ENCODE measurements at regions not wholly inside any gene's neighbourhood (a gene's known extent, or its start where the extent isn't known, plus 50 kb on each side); places are given as distances from the start of the nearest gene placed in this dataset.

GRCh38 chr14:101066826-101067510, 163.4 kb upstream of the RTL1 start:
- Histone ChIP-seq H3F3A (ENCODE audit: insufficient read depth, low read length) (no peaks in the 10 kb centered on the region), H3K4me2 (ENCODE audit: low read depth, low read length) (no peak overlapping the region), H3K4me1 (ENCODE audit: low read length) (no peaks in the 10 kb centered on the region), H3K36me3 (replicated peaks; ENCODE audit: insufficient read depth, low read length) (no peaks in the 10 kb centered on the region), H3K27ac (ENCODE audit: low read length) (no peak overlapping the region), H3K27me3 (replicated peaks; ENCODE audit: insufficient read depth, low read length) (peaks cover 73% of the 10 kb centered on the region), H4K20me1 (ENCODE audit: insufficient read depth, low read length) (no peaks in the 10 kb centered on the region), H3K9ac (ENCODE audit: low read length) (no peak overlapping the region), H3K9me3 (replicated peaks; ENCODE audit: insufficient read depth, low read length) (no peaks in the 10 kb centered on the region), H3K79me2 (ENCODE audit: low read length) (no peaks in the 10 kb centered on the region), H3K9me2 (replicated peaks; ENCODE audit: insufficient read depth, low read length) (no peaks in the 10 kb centered on the region), H2AFZ (ENCODE audit: low read length) (no peak overlapping the region), H3K4me3 (ENCODE audit: low read length) (no peak overlapping the region)
- no peak for TF ChIP-seq EZH2phosphoT487 (IDR thresholded peaks at IDR 0.05; ENCODE audit: low read length)
- TF ChIP-seq CTCF (IDR thresholded peaks at IDR 0.05; ENCODE audit: low read length) = no peak
- no peak for TF ChIP-seq EZH2 (optimal IDR thresholded peaks at IDR 0.05; ENCODE audit: low read depth, low read length)
- no peak for DNase-seq

GRCh38 chr14:101068313-101069227, 165.0 kb upstream of the RTL1 start:
- H3K27me3 ChIP-seq (replicated peaks; ENCODE audit: insufficient read depth, low read length) = peaks cover 73% of the 10 kb centered on the region

GRCh38 chr14:101069228-101069549, 165.7 kb upstream of the RTL1 start:
- H3K36me3 ChIP-seq (replicated peaks; ENCODE audit: insufficient read depth, low read length) = no peaks in the 10 kb centered on the region
- no peak for DNase-seq

More at GRCh38 chr14:101068313-101069227, 165.0 kb upstream of the RTL1 start:
- Histone ChIP-seq H2AFZ (ENCODE audit: low read length) (no peak overlapping the region), H3K4me2 (ENCODE audit: low read depth, low read length) (no peak overlapping the region), H3K9ac (ENCODE audit: low read length) (no peak overlapping the region), H3F3A (ENCODE audit: insufficient read depth, low read length) (no peaks in the 10 kb centered on the region), H3K9me2 (replicated peaks; ENCODE audit: insufficient read depth, low read length) (no peaks in the 10 kb centered on the region), H3K36me3 (replicated peaks; ENCODE audit: insufficient read depth, low read length) (no peaks in the 10 kb centered on the region), H3K4me1 (ENCODE audit: low read length) (no peaks in the 10 kb centered on the region), H4K20me1 (ENCODE audit: insufficient read depth, low read length) (no peaks in the 10 kb centered on the region), H3K27ac (ENCODE audit: low read length) (no peak overlapping the region), H3K9me3 (replicated peaks; ENCODE audit: insufficient read depth, low read length) (no peaks in the 10 kb centered on the region), H3K79me2 (ENCODE audit: low read length) (no peaks in the 10 kb centered on the region), H3K4me3 (ENCODE audit: low read length) (no peak overlapping the region)
- TF ChIP-seq EZH2 (optimal IDR thresholded peaks at IDR 0.05; ENCODE audit: low read depth, low read length) = no peak
- TF ChIP-seq EZH2phosphoT487 (IDR thresholded peaks at IDR 0.05; ENCODE audit: low read length) = no peak
- TF ChIP-seq CTCF (IDR thresholded peaks at IDR 0.05; ENCODE audit: low read length) = no peak
- no peak for DNase-seq

More at GRCh38 chr14:101069228-101069549, 165.7 kb upstream of the RTL1 start:
- no peaks in the 10 kb centered on the region for H3K9me2 ChIP-seq (replicated peaks; ENCODE audit: insufficient read depth, low read length)
- H3K4me2 ChIP-seq (ENCODE audit: low read depth, low read length) = no peak overlapping the region
- no peak overlapping the region for H3K4me3 ChIP-seq (ENCODE audit: low read length)
- H3F3A ChIP-seq (ENCODE audit: insufficient read depth, low read length) = no peaks in the 10 kb centered on the region
- TF ChIP-seq EZH2phosphoT487 (IDR thresholded peaks at IDR 0.05; ENCODE audit: low read length) (no peak), CTCF (IDR thresholded peaks at IDR 0.05; ENCODE audit: low read length) (no peak), EZH2 (optimal IDR thresholded peaks at IDR 0.05; ENCODE audit: low read depth, low read length) (no peak)
- no peak overlapping the region for H3K9ac ChIP-seq (ENCODE audit: low read length)
- H3K27me3 ChIP-seq (replicated peaks; ENCODE audit: insufficient read depth, low read length) = peaks cover 70% of the 10 kb centered on the region
- no peaks in the 10 kb centered on the region for H3K4me1 ChIP-seq (ENCODE audit: low read length)
- no peaks in the 10 kb centered on the region for H4K20me1 ChIP-seq (ENCODE audit: insufficient read depth, low read length)
- no peak overlapping the region for H3K27ac ChIP-seq (ENCODE audit: low read length)
- no peaks in the 10 kb centered on the region for H3K9me3 ChIP-seq (replicated peaks; ENCODE audit: insufficient read depth, low read length)
- no peak overlapping the region for H2AFZ ChIP-seq (ENCODE audit: low read length)
- H3K79me2 ChIP-seq (ENCODE audit: low read length) = no peaks in the 10 kb centered on the region

Data from MM.1S (cell line).